VCaP (cell line): ENCODE measurements at regions not wholly inside any gene's neighbourhood (a gene's known extent, or its start where the extent isn't known, plus 50 kb on each side); places are given as distances from the start of the nearest gene placed in this dataset.

Experiments
- H3K27ac ChIP-seq: fragments of 450-650 bp; 2 replicates; pipeline ENCODE4 v1.5.1; 2017
- TF ChIP-seq, protein P1 (sequence below): fragments of 450-650 bp; conservative IDR thresholded peaks from 2 replicates; pipeline ENCODE4 v1.5.1; 2017; ENCODE audit warnings: mild to moderate bottlenecking, moderate library complexity

DNA sequence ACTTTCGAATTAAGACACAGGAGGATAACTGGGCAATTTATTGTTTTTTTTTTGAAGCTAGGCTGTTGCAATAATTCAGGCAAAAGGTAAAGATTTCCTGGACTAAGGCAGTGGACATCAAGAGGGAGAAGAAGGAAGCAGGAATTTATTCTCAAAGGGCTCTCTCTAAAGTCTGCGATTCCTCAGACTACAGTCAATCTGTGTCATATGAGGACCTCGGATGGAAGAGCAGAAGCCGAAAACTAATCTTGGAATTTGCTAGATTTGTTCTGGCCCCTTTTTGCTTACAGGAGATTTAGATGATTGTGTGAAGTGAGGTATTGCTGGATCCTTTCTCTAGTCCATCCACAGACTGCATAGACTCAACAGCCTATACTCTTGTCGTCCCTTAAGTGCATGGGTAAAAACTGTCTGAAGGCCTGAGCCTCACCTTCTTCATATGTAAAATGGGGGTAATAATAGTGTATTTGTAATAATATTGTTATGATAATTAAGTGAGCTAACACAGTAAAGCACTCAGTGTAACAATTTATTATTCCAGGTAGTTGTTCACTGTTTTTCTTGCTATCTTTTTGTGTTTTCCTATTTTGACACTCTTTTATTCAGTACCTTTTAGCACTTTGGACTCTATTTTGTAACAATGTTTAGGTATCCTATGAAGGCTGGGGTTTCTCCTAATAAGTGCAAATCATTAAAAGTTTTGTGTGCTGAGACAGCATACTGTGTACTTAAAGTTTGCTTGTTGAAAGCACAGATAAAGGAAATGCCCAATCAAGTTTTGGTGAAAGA is 54.2 kb upstream of the NT5C1B start:
- no peak overlapping the region for H3K27ac ChIP-seq
- TF ChIP-seq, protein P1, sequence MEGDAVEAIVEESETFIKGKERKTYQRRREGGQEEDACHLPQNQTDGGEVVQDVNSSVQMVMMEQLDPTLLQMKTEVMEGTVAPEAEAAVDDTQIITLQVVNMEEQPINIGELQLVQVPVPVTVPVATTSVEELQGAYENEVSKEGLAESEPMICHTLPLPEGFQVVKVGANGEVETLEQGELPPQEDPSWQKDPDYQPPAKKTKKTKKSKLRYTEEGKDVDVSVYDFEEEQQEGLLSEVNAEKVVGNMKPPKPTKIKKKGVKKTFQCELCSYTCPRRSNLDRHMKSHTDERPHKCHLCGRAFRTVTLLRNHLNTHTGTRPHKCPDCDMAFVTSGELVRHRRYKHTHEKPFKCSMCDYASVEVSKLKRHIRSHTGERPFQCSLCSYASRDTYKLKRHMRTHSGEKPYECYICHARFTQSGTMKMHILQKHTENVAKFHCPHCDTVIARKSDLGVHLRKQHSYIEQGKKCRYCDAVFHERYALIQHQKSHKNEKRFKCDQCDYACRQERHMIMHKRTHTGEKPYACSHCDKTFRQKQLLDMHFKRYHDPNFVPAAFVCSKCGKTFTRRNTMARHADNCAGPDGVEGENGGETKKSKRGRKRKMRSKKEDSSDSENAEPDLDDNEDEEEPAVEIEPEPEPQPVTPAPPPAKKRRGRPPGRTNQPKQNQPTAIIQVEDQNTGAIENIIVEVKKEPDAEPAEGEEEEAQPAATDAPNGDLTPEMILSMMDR, result no peak

DNA sequence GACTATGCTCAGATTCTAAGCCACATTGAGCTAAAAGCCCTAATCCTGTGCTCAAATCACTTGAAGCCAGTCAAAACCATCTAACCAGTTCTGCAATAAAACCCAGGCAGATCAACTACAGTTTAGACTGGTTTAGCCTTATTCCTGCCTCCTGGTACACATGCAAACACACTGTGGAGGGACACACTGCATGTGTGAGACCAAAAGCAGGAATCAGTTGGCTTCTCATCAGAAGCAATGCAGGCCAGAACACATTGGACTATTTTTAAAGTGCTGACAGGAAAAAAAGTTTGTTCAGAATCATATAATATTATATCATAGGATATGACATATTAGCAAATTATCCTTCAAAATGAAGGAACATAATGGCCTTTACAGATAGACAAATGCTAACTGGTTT is 52.5 kb upstream of the NT5C1B start:
- TF ChIP-seq, protein P1, result no peak
- no peak overlapping the region for H3K27ac ChIP-seq

GRCh38 chr2:18639756-18640453 is 50.5 kb upstream of the NT5C1B start:
- TF ChIP-seq, protein P1, result no peak
- H3K27ac ChIP-seq, result no peak overlapping the region
